ENCODE measurements at regions not wholly inside any gene's neighbourhood (a gene's known extent, or its start where the extent isn't known, plus 50 kb on each side); places are given as distances from the start of the nearest gene placed in this dataset.
A peak's percentile ranks its signal among the peaks of the same experiment; 100 is the strongest.
"Not testable (repeated sequence)": the region's sequence is repeated elsewhere in the genome, so short reads cannot be mapped to it uniquely, and the experiment has no call there.

- DNase-seq, result peak; percentile 15 to 32
These were observed 73.5 kb upstream of the MEGF10 start for GRCh38 chr5:127216898-127217675.

GRCh38 chr5:127221936-127222335, 68.7 kb upstream of the MEGF10 start:
- DNase-seq, result peak; percentile 72

- DNase-seq, result not testable (repeated sequence)
These were observed 67.9 kb upstream of the MEGF10 start for GRCh38 chr5:127222571-127223156.

- no peak for DNase-seq
These were observed 67.2 kb upstream of the MEGF10 start for GRCh38 chr5:127223256-127223974.

GRCh38 chr5:127227881-127228280, 62.7 kb upstream of the MEGF10 start:
- DNase-seq, result no peak

- no peak for DNase-seq
These were observed 61.9 kb upstream of the MEGF10 start for GRCh38 chr5:127228540-127229184.

- peak; percentile 83 to 90 for DNase-seq
These were observed 61.3 kb upstream of the MEGF10 start for GRCh38 chr5:127229185-127229889.

- no peak for DNase-seq
These were observed 59.5 kb upstream of the MEGF10 start for GRCh38 chr5:127231118-127231517.

GRCh38 chr5:127233590-127233989, 57.0 kb upstream of the MEGF10 start:
- DNase-seq, result no peak

- DNase-seq, result no peak
These were observed 55.5 kb upstream of the MEGF10 start for GRCh38 chr5:127235136-127235535.

GRCh38 chr5:127236254-127236653, 54.3 kb upstream of the MEGF10 start:
- DNase-seq, result no peak
